Ishikawa (cell line): ENCODE measurements at regions not wholly inside any gene's neighbourhood (a gene's known extent, or its start where the extent isn't known, plus 50 kb on each side); places are given as distances from the start of the nearest gene placed in this dataset.

Experiments
- FOXM1 ChIP-seq: IDR thresholded peaks from 2 replicates; pipeline ENCODE4 v1.6.1; 2012; ENCODE audit warnings: low read depth, borderline replicate concordance
- TCF12 ChIP-seq: IDR thresholded peaks from 2 replicates; pipeline ENCODE4 v1.6.1; 2012; ENCODE audit warnings: low read depth
- ZBTB7A ChIP-seq: IDR thresholded peaks from 2 replicates; pipeline ENCODE4 v1.6.1; 2012; ENCODE audit warnings: low read depth
- TF ChIP-seq, protein P1 (sequence below): IDR thresholded peaks from 2 replicates; pipeline ENCODE4 v1.6.1; 2012

DNA sequence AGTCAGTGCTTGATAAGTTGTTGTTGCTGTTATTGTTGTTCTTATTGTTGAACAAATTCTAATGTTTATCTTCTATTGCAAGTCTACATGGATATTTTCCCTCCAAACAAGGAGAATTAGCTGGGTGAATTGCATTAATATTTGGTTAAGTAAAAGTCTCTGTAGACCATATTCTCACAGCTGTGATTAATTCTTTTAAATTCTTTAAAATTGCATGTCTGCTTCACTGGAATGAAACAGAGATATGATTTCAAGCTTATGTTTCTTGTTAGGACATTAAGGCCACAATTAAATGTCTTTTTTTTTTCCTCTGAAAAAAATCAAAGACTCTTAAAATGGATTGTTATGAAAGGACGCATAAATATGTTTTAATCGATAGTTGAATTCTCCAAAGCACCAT lies 153.4 kb downstream of the EBLN2 start:
- TF ChIP-seq, protein P1, sequence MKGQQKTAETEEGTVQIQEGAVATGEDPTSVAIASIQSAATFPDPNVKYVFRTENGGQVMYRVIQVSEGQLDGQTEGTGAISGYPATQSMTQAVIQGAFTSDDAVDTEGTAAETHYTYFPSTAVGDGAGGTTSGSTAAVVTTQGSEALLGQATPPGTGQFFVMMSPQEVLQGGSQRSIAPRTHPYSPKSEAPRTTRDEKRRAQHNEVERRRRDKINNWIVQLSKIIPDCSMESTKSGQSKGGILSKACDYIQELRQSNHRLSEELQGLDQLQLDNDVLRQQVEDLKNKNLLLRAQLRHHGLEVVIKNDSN: no peak
- TF ChIP-seq ZBTB7A: no peak
- TF ChIP-seq TCF12: no peak
- TF ChIP-seq FOXM1: no peak
